PFSK-1 (cell line): ENCODE measurements at regions not wholly inside any gene's neighbourhood (a gene's known extent, or its start where the extent isn't known, plus 50 kb on each side); places are given as distances from the start of the nearest gene placed in this dataset.

ENCODE experiments used
- FOXP2 ChIP-seq: optimal IDR thresholded peaks from 2 replicates; pipeline ENCODE3; 2011; ENCODE audit warnings: borderline replicate concordance, control low read depth, inconsistent platforms; ENCODE audit not compliant: insufficient read depth; ENCODE audit errors: extremely low read length, extremely low read depth
- POLR2AphosphoS5 ChIP-seq: IDR thresholded peaks from 2 replicates; pipeline ENCODE4 v1.6.1; 2012; ENCODE audit warnings: low read depth, mild to moderate bottlenecking, control low read depth, low read length, moderate library complexity
- SIN3A ChIP-seq: IDR thresholded peaks from 2 replicates; pipeline ENCODE4 v1.6.1; 2012; ENCODE audit warnings: mild to moderate bottlenecking, low read length, moderate library complexity, borderline replicate concordance; ENCODE audit not compliant: insufficient read depth
- TAF1 ChIP-seq: IDR thresholded peaks from 2 replicates; pipeline ENCODE4 v1.6.1; 2012; ENCODE audit warnings: low read length, control low read depth, borderline replicate concordance; ENCODE audit not compliant: insufficient read depth
- TF ChIP-seq, protein P1 (sequence below), 2 experiments: IDR thresholded peaks; 2 replicates each; pipeline versions ENCODE4 v1.6.1 to v1.8.0; 2011 to 2012; ENCODE audit warnings: low read depth in 2 of 2, low read length in 2 of 2, control low read depth in 1 of 2, inconsistent platforms in 1 of 2, mild to moderate bottlenecking in 1 of 2, moderate library complexity in 1 of 2; ENCODE audit not compliant: insufficient read depth in 1 of 2

DNA sequence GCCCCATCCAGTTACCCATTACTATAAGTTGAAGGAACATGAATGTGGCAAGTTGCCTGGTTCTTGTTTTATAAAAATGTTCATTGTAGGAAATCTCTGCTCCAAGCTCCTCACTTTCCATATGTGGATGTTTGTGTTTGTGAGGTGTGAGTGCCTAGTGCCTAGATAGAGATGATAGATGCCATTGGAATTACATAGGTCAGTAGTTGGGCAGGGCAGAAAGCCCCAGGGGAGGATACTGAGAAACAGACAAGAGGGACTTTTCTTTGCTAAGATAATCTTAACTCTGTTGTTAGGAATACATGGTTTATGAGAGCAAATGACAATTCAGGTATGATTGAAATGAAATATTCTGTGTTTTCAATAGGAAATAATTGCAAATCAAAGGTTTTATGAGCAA is 226.3 kb upstream of the GRIP1 start:
- TF ChIP-seq FOXP2 (no peak), TAF1 (no peak), POLR2AphosphoS5 (no peak), SIN3A (no peak)
- TF ChIP-seq, protein P1, sequence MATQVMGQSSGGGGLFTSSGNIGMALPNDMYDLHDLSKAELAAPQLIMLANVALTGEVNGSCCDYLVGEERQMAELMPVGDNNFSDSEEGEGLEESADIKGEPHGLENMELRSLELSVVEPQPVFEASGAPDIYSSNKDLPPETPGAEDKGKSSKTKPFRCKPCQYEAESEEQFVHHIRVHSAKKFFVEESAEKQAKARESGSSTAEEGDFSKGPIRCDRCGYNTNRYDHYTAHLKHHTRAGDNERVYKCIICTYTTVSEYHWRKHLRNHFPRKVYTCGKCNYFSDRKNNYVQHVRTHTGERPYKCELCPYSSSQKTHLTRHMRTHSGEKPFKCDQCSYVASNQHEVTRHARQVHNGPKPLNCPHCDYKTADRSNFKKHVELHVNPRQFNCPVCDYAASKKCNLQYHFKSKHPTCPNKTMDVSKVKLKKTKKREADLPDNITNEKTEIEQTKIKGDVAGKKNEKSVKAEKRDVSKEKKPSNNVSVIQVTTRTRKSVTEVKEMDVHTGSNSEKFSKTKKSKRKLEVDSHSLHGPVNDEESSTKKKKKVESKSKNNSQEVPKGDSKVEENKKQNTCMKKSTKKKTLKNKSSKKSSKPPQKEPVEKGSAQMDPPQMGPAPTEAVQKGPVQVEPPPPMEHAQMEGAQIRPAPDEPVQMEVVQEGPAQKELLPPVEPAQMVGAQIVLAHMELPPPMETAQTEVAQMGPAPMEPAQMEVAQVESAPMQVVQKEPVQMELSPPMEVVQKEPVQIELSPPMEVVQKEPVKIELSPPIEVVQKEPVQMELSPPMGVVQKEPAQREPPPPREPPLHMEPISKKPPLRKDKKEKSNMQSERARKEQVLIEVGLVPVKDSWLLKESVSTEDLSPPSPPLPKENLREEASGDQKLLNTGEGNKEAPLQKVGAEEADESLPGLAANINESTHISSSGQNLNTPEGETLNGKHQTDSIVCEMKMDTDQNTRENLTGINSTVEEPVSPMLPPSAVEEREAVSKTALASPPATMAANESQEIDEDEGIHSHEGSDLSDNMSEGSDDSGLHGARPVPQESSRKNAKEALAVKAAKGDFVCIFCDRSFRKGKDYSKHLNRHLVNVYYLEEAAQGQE (IDR thresholded peaks at IDR 0.05; ENCODE audit: insufficient read depth in 1 of 2, low read depth in 2 of 2, low read length in 2 of 2), result no peak

DNA sequence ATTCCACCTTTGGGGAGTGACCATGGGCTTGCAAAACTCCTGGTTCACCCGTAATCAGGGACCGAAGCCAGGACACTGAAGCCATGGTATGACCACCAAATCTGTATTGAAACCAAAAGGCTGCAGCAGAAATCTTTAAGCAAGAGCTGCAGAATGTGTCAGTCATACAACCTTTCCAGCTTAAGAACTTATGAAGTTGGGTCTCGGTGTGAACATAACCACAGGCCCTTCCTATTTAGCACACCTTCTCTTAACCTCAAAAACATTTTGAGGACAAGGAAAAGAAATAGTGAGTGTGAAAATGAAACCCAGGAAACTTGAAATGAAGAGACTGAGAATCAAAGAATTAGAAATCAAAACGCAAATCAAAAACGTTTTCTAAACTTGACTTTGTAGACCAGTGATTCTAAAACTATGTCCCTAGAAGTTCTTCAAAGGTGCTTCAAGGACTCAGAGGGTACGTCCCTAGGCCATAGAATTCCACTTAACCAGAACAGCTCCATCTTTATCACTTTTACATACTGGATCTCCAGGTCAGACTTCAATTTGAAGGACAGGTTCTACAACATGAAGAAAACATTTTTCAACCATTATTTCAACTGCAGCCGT is 231.6 kb upstream of the GRIP1 start:
- TF ChIP-seq, protein P1 (IDR thresholded peaks at IDR 0.05; ENCODE audit: insufficient read depth in 1 of 2, low read depth in 2 of 2, low read length in 2 of 2), result no peak
- TF ChIP-seq TAF1 (no peak), POLR2AphosphoS5 (no peak), SIN3A (no peak), FOXP2 (no peak)

- TF ChIP-seq POLR2AphosphoS5, result no peak
- TF ChIP-seq SIN3A, result no peak
- no peak for TF ChIP-seq TAF1
- TF ChIP-seq FOXP2, result no peak
- TF ChIP-seq, protein P1 (IDR thresholded peaks at IDR 0.05; ENCODE audit: insufficient read depth in 1 of 2, low read depth in 2 of 2, low read length in 2 of 2), result no peak
Measured at GRCh38 chr12:66915306-66915904, 236.5 kb upstream of the GRIP1 start.

DNA sequence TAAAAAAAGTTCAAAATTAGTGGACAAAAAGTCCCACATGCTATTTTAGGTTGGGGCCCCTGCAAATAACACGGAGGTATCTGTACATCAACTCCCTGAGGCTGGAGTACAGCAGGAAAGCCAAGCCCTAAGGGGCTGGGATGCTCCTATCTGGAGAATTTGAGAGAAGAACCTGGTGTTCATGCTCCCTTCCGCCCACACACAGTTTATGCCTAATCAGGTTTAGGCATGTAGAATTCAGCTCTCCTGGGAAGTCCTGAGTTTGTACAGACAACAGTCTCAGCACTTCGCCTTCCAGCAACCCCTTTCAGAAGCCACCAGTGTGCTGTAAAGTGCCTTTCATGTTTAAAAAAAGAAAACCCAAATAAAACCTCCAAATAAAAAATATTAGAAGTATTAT is 237.3 kb upstream of the GRIP1 start:
- TF ChIP-seq POLR2AphosphoS5, result no peak
- TF ChIP-seq, protein P1 (IDR thresholded peaks at IDR 0.05; ENCODE audit: insufficient read depth in 1 of 2, low read depth in 2 of 2, low read length in 2 of 2), result no peak

DNA sequence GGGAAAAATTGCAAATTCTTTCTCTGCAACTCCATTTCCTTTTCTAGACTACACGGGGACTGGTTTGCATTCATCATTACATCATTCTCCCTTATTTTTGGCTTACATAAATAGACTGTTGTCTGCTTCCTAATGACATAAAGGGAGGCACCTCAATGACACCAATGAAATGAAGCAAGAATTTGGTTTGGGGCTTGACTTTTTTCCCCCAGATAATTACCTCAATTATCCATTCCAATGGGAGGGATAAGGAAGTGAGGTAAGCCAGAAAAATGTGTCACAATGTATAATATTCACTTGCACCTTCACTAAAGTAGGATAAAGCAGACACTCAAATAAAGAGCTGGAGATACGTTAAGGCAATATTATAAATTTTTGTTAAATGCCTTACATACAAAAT is 240.6 kb upstream of the GRIP1 start:
- TF ChIP-seq SIN3A (no peak), FOXP2 (no peak), TAF1 (no peak), POLR2AphosphoS5 (no peak)
- TF ChIP-seq, protein P1 (IDR thresholded peaks at IDR 0.05; ENCODE audit: insufficient read depth in 1 of 2, low read depth in 2 of 2, low read length in 2 of 2), result no peak
